ENCODE measurements at regions not wholly inside any gene's neighbourhood (a gene's known extent, or its start where the extent isn't known, plus 50 kb on each side); places are given as distances from the start of the nearest gene placed in this dataset.
"Not testable (repeated sequence)": the region's sequence is repeated elsewhere in the genome, so short reads cannot be mapped to it uniquely, and the experiment has no call there.

GRCh38 chr2:181737302-181737701 is 57.0 kb upstream of the NEUROD1 start:
- not testable (repeated sequence) for DNase-seq (ENCODE audit: low spot score); FAIRE-seq

- no peak for DNase-seq (ENCODE audit: low spot score)
- FAIRE-seq, result no peak
These were observed 57.8 kb upstream of the NEUROD1 start for GRCh38 chr2:181738074-181738473.

- no peak for DNase-seq (ENCODE audit: low spot score)
- no peak for FAIRE-seq
These were observed 58.2 kb upstream of the NEUROD1 start for GRCh38 chr2:181738563-181738962.

- DNase-seq (ENCODE audit: low spot score) (no peak), FAIRE-seq (no peak)
These were observed 61.4 kb upstream of the NEUROD1 start for GRCh38 chr2:181741756-181742155.

- no peak for DNase-seq (ENCODE audit: low spot score)
- no peak for FAIRE-seq
These were observed 62.0 kb upstream of the NEUROD1 start for GRCh38 chr2:181742361-181742760.

- peak; percentile 77 for FAIRE-seq
These were observed 62.8 kb upstream of the NEUROD1 start for GRCh38 chr2:181742922-181743722.

GRCh38 chr2:181743723-181744031 is 63.4 kb upstream of the NEUROD1 start:
- DNase-seq (ENCODE audit: low spot score), result no peak
- no peak for FAIRE-seq

More at GRCh38 chr2:181742922-181743722, 62.8 kb upstream of the NEUROD1 start:
- peak; percentile 43 for DNase-seq (ENCODE audit: low spot score)

GRCh38 chr2:181745796-181746540 is 65.7 kb upstream of the NEUROD1 start:
- DNase-seq (ENCODE audit: low spot score), result no peak
- no peak for FAIRE-seq

GRCh38 chr2:181746844-181747243 is 66.5 kb upstream of the NEUROD1 start:
- FAIRE-seq, result no peak
- no peak for DNase-seq (ENCODE audit: low spot score)

- DNase-seq (ENCODE audit: low spot score) (no peak), FAIRE-seq (no peak)
These were observed 70.0 kb upstream of the NEUROD1 start for GRCh38 chr2:181750305-181750704.

- DNase-seq (ENCODE audit: low spot score) (no peak), FAIRE-seq (no peak)
These were observed 71.1 kb upstream of the NEUROD1 start for GRCh38 chr2:181751266-181752030.

GRCh38 chr2:181752301-181752700 is 72.0 kb upstream of the NEUROD1 start:
- FAIRE-seq, result no peak
- no peak for DNase-seq (ENCODE audit: low spot score)

- FAIRE-seq (no peak), DNase-seq (ENCODE audit: low spot score) (no peak)
These were observed 73.4 kb upstream of the NEUROD1 start for GRCh38 chr2:181753686-181754085.

- no peak for DNase-seq (ENCODE audit: low spot score)
- no peak for FAIRE-seq
These were observed 73.8 kb upstream of the NEUROD1 start for GRCh38 chr2:181754105-181754504.

GRCh38 chr2:181755181-181755580 is 74.9 kb upstream of the NEUROD1 start:
- no peak for DNase-seq (ENCODE audit: low spot score)
- no peak for FAIRE-seq

- DNase-seq (ENCODE audit: low spot score), result no peak
- no peak for FAIRE-seq
These were observed 80.2 kb upstream of the NEUROD1 start for GRCh38 chr2:181760521-181760920.

- no peak for FAIRE-seq
- DNase-seq (ENCODE audit: low spot score), result no peak
These were observed 80.9 kb upstream of the NEUROD1 start for GRCh38 chr2:181761175-181761574.

- FAIRE-seq, result no peak
- DNase-seq (ENCODE audit: low spot score), result no peak
These were observed 81.7 kb upstream of the NEUROD1 start for GRCh38 chr2:181762000-181762399.

GRCh38 chr2:181762848-181763247 is 82.5 kb upstream of the NEUROD1 start:
- no peak for FAIRE-seq
- DNase-seq (ENCODE audit: low spot score), result no peak

GRCh38 chr2:181763423-181763822 is 83.1 kb upstream of the NEUROD1 start:
- FAIRE-seq, result no peak

GRCh38 chr2:181764095-181764963 is 84.0 kb upstream of the NEUROD1 start:
- FAIRE-seq (no peak), DNase-seq (ENCODE audit: low spot score) (no peak)

More at GRCh38 chr2:181763423-181763822, 83.1 kb upstream of the NEUROD1 start:
- DNase-seq (ENCODE audit: low spot score), result no peak
